OCI-LY1 (cell line): ENCODE measurements at regions not wholly inside any gene's neighbourhood (a gene's known extent, or its start where the extent isn't known, plus 50 kb on each side); places are given as distances from the start of the nearest gene placed in this dataset.

ENCODE experiments used
- EZH2 ChIP-seq: fragments of 200-600 bp; sonication (generic), shearing (Covaris generic); IDR thresholded peaks from 2 replicates; pipeline ENCODE4 v1.8.0; 2017; ENCODE audit warnings: borderline replicate concordance, mixed run types, mild to moderate bottlenecking, antibody characterized with exemption, low read length, moderate library complexity, mixed read lengths
- TF ChIP-seq, protein P1 (sequence below): fragments of 200-600 bp; sonication (generic), shearing (Covaris generic); IDR thresholded peaks from 2 replicates; pipeline ENCODE4 v1.5.1; 2017; ENCODE audit warnings: mild to moderate bottlenecking, antibody characterized with exemption, low read length, moderate library complexity, mixed read lengths

GRCh38 chr2:188693771-188694170, 280.4 kb upstream of the COL3A1 start:
- TF ChIP-seq, protein P1, sequence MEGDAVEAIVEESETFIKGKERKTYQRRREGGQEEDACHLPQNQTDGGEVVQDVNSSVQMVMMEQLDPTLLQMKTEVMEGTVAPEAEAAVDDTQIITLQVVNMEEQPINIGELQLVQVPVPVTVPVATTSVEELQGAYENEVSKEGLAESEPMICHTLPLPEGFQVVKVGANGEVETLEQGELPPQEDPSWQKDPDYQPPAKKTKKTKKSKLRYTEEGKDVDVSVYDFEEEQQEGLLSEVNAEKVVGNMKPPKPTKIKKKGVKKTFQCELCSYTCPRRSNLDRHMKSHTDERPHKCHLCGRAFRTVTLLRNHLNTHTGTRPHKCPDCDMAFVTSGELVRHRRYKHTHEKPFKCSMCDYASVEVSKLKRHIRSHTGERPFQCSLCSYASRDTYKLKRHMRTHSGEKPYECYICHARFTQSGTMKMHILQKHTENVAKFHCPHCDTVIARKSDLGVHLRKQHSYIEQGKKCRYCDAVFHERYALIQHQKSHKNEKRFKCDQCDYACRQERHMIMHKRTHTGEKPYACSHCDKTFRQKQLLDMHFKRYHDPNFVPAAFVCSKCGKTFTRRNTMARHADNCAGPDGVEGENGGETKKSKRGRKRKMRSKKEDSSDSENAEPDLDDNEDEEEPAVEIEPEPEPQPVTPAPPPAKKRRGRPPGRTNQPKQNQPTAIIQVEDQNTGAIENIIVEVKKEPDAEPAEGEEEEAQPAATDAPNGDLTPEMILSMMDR = no peak
- no peak for TF ChIP-seq EZH2
